Stimulated activated CD4-positive, alpha-beta T cell treated with anti-CD3 and anti-CD28 coated beads, Interleukin-2, amount 100 ng/mL, for 4 hours (primary cell): ENCODE measurements at regions not wholly inside any gene's neighbourhood (a gene's known extent, or its start where the extent isn't known, plus 50 kb on each side); places are given as distances from the start of the nearest gene placed in this dataset.
"Not testable (repeated sequence)": the region's sequence is repeated elsewhere in the genome, so short reads cannot be mapped to it uniquely, and the experiment has no call there.

Experiments used
- DNase-seq: peaks from one replicate; pipeline ENCODE4 v3.0.0-alpha.2; 2020; ENCODE audit warnings: low read depth

DNA sequence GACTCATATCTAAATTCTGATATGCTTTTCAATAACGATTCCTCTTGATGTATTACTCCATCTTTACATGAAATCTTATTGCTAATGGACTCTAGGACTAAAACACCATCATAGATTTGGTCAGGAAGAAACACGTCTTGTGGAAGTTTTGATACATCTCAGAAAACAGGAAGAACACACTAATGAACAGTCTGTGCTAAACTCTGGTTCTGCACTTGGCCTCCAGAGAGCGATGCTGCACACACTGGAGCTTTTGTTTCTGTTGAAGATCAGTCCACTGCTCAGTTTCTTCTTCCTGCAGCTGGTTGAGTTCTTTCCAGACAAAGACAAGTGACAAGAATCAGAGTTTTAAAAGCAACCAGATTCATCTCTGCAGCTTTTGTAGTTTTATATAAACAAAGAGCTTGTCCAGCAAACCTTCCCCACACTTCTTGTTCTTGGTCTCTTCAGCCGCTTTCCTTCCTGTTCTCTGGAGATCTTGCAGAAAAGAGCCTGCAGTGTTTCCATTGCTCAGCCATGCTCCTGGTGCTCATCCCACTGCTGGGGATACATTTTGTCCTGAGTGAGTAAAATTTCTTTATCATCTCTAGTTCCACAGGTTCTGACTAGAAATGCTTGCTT, 229.1 kb upstream of the OR4E1 start:
- no peak for DNase-seq

DNA sequence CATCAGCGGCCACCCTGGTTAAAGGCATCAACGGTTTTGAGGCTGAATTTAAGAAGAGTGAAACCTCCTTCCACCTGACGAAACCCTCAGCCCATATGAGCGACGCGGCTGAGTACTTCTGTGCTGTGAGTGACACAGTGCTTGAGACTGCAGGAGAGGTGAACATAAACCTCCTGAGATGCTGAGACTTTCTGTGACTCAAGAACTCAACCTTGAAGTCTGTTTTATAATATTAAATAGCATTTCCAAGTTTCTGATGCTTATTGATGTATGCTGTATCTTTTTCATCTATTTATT, 221.2 kb upstream of the OR4E1 start:
- not testable (repeated sequence) for DNase-seq

DNA sequence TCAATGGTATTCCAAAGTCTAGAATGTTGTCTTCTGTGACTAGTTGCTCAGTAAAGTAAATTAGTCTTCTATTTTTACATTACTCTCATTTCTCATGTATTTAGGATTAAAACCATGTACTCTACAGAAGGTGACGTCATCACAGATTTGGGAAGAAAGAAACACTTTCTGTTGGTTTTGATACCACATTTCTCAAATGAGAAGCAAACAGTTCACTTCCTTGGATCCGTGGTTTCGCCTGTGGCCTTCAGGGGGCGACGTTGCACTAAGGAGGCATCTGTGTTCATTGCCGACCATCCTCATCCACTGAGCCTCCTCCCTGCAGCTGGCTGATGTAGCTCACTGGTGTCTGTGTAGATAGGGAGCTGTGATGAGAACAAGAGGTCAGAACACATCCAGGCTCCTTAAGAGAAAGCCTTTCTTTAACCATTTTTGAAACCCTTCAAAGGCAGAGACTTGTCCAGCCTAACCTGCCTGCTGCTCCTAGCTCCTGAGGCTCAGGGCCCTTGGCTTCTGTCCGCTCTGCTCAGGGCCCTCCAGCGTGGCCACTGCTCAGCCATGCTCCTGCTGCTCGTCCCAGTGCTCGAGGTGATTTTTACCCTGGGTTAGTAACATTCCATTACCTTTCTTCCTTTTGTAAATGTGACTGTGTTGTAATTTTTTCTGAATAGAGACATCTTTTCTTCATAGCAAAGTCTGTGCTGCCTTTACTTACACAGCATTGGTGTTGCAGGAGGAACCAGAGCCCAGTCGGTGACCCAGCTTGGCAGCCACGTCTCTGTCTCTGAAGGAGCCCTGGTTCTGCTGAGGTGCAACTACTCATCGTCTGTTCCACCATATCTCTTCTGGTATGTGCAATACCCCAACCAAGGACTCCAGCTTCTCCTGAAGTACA, 220.6 kb upstream of the OR4E1 start:
- peak; percentile 31 for DNase-seq

DNA sequence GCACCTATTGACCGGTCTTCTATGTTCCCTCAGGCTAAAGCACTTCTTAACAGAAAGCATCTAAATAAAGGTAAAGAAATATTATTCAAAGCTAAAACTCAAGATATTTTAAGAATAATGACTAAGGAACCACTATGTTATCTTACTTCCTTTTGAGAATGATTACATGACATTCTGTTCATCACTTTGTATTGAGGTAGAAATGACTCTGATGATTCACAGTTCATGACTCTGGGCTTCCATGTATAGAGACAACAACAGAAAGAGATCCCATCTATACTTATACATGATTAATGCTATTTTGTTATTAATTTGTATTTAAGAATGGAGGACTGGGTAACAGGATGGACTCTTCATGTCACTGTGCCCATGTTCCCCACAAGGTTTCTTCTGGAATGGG, 218.3 kb upstream of the OR4E1 start:
- DNase-seq = no peak

DNA sequence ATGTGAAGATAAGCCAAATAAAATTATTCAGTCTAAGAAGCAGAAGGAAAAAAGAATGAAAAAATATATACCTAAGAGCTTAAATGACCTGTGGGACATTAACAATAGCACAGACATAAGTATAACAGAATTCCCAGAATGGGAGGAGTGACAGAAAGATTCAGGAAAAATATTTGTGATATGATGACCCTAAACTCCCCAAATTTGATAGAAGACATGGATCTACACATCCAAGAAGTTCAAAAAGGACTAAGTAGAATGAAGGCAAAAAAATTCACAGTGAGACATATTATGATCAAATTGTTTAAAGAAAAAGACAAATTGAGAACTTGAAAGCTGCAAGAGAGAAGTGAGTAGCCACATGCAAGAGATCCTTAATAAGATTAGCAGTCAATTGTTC, 211.4 kb upstream of the OR4E1 start:
- DNase-seq = no peak

DNA sequence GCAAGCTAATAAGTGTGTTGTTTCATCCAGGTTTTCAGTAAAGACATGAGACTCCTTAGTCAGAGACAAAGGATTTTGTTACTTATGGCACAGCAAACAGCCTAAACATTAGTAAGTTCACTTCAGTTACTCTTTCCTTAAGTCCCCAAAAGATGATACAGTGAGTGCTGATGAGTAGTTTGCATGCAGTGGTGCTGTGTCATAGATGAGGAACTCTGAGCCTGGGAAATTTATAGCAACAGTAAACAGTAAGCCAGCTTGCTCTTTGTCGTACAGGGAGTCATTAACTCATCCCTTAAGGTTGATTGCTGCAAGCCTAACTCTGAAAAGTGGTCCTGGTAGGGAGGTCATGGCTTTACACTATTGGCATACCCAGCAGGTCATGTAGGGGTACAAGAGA, 208.6 kb upstream of the OR4E1 start:
- DNase-seq = no peak

DNA sequence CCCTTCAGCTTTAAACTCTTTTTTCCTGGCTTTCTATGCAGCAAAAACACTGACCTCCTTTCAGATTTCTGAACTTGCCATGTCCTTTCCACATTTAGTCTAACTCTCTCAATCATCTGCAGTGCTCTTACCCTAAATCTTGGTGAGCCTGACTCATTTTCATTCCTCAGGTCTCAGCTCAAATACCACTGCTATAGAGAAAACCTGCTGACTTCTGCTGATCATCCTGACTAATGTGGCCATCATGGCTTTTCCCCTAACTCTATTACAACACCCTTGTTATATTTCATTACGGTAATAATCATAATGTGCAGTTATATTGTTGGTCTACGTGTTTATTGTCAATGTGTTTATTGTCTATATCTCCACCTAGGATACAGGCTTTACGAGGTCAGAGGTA, 207.3 kb upstream of the OR4E1 start:
- DNase-seq = no peak

DNA sequence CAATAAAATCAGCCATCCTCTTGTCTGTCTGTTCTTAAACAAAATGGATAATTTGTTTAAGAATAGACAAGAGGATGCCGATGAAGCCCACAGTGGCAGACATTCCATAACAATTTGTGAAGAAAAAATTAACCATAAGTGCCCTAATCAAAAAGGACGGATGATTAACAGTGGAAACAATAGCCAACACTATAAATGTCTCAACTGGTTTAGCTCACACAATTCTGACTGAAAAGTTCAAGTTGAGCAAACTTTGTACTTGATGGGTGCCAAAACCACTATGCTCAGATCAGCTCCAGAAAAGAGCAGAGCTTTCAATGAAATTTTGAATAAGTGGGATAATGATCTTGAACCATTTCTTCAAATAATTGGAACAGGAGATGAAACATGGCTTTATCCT, 202.2 kb upstream of the OR4E1 start:
- no peak for DNase-seq

DNA sequence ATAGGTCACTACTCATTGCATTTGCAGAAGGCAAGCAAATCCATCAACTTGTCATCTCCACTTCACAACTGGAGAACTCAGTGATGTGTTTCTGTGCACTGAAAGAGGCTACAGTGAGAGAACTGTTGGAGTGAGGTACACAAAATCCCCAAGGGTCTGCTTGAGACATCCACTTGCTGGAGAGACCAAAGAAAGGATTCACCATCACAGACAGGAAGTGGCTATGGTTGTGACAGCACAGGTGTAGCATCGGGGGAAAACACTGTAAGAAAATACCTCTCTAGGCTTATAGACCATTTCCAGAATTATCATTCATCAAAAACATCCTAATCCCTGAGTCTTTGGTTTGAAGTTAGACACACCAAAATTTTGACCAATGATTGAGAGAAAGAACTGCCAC, 201.3 kb upstream of the OR4E1 start:
- DNase-seq = no peak

DNA sequence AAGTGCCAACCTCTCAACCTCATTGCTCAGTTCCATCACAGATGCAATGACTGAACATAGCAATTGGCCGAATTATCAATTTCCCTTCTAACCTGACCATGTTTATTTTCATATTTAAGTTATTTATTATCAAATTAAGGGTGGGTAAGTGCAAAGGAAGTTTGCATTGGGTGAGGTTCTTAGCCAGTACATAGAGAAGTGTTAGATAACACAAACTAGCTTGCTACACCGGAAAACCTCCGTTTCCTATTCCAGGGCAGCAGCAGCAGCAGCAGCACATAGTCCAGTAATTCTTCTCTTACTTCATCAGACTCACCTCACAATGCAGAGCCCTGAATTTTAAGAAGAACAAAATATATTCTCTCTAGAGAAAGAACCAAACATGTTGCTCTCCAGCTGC, 200.5 kb upstream of the OR4E1 start:
- no peak for DNase-seq

DNA sequence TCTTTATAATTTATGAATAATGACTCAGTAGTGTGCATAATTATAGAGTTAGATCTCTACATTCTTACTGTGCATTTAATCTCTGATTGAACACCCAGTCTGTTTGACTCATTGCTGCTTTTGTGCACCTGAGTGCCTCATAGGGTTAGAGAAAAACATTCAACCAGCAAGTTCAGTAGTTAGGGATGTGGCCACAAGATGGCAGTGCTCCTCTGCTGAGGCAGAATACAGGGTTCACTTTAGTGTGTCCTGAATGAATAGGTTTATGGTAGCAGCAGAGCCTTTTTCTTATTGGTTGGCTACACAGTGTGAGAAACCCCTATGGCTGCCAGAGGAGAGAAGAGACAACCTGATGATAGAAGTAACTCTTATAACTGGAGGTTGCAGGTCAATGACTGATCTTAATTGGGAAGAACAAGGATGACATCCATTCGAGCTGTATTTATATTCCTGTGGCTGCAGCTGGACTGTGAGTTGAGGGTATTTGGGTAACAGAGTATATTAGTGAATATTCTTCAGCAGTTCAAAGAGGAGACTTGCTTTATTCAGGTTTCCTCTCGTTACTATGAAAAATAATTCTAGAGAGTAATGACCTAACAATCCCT, 194.9 kb upstream of the OR4E1 start:
- peak; percentile 74 for DNase-seq

DNA sequence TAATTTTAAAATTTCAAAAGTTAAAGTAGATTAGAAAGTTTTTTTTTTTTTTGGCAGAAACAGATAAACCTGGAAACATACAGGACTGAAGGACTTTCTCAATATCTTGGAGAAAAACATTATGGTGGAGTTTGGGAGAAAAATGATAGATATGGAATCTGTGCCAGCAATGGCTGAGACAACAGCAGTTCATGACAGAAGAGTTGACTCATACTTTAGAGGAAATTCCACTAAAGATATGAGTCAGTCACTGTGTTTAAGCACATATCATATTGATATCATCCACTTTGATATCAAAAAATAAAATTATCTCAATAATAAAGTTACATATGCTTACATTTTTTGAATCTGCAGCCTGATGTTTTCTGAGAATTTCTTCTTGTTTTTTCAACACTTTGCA, 193.9 kb upstream of the OR4E1 start:
- DNase-seq = no peak

DNA sequence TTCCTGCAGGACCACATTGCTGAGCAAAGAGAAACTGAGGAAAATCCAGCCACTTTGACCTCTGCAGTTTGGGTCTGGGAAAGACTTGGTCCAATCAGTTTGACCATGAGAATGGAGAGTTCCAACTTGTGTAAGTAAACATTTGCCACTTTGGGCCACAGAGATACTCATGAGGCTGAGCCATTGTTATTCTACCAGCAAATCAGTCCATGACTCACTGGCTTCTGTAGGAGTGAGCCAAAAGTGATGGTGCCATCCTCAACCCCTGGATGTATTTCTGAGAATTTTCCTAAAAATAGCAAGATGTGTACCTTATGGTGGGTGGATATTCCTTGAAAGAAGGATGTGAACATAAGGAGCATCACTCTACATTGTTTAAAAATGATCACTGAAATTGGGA, 192.9 kb upstream of the OR4E1 start:
- no peak for DNase-seq

DNA sequence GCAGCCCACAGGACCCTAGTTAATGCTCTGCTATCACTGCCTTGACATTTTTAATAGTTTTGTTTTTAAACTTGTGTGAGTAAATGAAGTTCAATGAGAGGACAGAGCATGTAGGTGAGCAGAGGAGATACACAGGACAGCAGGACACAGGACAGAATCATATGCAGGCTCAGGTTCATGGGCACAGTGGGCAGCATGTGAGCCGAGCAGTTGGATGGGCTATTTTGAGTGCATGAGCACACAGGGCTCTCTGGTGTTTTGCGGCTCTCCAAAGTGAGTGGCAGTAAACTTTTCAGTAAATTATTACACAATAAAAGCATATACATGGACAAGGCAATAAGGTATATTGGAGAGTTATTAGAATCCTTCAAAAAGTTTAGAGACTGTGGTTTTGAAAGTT, 189.7 kb upstream of the OR4E1 start:
- DNase-seq = no peak

DNA sequence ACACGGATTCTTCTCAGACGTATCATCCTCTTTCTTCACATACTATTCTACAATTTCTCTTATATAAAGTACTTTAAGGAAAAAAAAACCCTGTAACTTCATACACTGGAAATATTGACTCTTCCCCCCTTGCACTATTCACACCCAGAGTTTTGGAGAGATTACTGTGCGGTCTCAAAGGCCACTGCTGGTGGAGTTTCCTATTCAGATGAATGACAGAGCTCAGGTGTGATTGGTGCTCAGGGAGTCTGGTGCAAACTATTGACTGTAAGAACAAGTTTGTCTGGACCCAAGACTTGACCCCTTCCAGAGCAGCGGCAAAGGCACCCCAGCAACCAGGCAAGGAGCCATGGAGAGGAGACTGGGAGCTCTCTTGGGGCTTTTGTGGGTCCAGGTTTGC, 187.5 kb upstream of the OR4E1 start:
- DNase-seq = no peak

DNA sequence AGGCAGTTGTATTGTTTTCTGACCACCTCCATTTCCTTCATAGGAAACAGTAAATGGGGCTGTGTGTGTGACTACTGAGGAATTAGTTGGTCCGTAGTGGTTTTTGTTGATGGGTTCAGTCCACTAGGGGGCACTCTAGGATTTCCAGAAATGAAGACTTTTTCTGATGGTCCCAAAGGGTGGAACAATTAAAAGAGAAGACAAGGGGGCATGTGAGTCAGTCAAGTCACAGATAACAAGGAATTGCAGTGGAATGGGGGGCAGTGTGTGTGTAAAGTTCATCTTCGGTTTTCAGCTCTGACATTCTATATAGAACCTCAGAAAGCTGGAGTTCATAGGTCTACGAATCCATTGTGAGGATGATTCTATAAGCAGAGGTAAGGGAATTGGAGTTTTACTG, 186.6 kb upstream of the OR4E1 start:
- peak; percentile 33 for DNase-seq

DNA sequence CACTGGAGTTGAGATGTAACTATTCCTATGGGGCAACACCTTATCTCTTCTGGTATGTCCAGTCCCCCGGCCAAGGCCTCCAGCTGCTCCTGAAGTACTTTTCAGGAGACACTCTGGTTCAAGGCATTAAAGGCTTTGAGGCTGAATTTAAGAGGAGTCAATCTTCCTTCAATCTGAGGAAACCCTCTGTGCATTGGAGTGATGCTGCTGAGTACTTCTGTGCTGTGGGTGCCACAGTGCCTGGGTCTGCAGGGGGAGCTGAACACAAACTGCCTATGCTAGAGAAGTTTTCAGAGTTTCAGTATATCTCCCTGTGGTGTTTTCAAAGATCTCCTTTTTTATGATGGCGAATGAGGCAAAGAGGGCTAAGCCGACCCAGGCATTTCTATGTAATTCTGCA, 179.2 kb upstream of the OR4E1 start:
- DNase-seq = no peak

DNA sequence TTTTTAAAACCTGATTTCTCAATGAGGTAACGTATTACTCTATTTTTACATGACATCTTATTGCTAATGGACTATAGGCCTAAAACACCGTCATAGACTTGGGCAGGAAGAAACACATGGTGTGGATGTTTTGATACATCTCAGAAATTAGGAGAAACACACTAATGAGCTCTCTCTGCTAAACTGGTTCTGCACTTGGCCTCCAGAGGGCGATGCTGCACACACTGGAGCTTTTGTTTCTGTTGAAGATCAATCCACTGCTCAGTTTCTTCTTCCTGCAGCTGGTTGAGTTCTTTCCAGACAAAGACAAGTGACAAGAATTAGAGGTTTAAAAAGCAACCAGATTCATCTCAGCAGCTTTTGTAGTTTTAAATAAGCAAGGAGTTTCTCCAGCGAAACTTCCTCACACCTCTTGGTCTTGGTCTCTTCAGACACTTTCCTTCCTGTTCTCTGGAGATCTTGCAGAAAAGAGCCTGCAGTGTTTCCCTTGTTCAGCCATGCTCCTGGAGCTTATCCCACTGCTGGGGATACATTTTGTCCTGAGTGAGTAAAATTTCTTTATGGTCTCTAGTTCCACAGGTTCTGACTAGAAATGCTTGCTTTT, 178.5 kb upstream of the OR4E1 start:
- DNase-seq = peak; percentile 51

DNA sequence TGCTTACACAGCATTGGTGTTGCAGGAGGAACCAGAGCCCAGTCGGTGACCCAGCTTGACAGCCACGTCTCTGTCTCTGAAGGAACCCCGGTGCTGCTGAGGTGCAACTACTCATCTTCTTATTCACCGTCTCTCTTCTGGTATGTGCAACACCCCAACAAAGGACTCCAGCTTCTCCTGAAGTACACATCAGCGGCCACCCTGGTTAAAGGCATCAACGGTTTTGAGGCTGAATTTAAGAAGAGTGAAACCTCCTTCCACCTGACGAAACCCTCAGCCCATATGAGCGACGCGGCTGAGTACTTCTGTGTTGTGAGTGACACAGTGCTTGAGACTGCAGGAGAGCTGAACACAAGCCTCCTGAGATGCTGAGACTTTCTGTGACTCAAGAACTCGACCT, 173.3 kb upstream of the OR4E1 start:
- not testable (repeated sequence) for DNase-seq

DNA sequence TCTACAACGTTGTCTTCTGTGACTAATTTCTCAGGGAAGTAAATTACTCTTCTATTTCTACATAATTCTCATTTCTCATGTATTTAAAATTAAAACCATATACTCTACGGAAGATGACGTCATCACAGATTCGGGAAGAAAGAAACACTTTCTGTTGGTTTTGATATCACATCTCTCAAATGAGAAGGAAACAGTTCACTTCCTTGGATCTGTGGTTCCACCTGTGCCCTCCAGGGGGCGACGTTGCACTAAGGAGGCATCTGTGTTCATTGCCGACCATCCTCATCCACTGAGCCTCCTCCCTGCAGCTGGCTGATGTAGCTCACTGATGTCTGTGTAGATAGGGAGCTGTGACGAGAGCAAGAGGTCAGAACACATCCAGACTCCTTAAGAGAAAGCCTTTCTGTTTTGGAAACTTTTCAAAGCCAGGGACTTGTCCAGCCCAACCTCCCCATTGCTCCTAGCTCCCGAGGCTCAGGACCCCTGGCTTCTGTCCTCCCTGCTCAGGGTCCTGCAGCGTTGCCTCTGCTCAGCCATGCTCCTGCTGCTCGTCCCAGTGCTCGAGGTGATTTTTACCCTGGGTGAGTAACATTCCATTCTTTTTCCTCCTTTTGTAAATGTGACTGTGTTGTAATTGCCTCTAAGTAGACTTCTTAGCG, 172.7 kb upstream of the OR4E1 start:
- DNase-seq = peak; percentile 55

DNA sequence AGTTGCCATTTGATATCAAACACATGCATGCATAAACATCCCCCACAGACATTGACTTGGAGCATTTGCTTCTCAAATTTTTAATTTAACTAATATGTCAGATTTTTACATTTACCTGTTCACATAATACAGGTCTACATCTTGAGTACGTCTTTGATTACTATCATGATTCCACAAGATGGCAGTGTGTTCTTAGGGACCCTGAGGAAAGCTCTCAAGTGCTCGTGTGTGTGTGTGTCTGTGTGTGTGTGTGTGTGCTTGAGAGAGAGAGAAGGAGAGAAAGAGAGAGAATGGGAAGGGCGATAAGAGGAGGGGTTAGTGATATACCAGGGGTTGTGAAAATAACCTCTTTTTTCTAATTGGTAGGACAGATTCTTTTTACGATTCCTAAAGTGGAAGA, 167.1 kb upstream of the OR4E1 start:
- no peak for DNase-seq

DNA sequence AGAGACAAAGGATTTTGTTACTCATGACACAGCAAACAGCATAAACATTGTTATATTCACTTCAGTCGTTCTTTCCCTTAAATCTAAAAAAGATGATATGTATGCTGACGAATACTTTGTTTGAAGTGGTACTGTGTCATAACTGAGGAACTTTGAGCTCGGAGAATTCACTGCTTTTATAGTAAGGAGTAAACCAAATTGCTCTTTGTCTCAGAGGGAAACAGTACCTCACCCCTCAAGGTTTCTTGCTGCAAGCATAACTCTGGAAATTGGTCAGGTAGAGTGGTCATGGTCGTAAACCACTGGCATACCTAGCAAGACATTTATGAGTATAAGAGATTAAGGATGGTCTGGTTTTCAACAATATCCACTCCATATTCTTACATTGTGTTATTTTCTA, 160.2 kb upstream of the OR4E1 start:
- DNase-seq = no peak

DNA sequence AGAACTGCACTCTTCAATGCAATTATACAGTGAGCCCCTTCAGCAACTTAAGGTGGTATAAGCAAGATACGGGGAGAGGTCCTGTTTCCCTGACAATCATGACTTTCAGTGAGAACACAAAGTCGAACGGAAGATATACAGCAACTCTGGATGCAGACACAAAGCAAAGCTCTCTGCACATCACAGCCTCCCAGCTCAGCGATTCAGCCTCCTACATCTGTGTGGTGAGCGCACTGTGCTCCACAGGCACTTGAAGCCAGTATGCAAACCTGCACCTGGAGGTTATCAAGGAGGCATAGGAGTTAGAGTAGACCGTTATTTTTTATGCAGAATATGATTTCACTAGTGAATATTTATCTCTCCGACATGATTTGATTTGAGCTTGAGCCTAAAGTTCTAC, 152.2 kb upstream of the OR4E1 start:
- DNase-seq = no peak
